ENCODE measurements at regions not wholly inside any gene's neighbourhood (a gene's known extent, or its start where the extent isn't known, plus 50 kb on each side); places are given as distances from the start of the nearest gene placed in this dataset.
"Not testable (repeated sequence)": the region's sequence is repeated elsewhere in the genome, so short reads cannot be mapped to it uniquely, and the experiment has no call there.

DNA sequence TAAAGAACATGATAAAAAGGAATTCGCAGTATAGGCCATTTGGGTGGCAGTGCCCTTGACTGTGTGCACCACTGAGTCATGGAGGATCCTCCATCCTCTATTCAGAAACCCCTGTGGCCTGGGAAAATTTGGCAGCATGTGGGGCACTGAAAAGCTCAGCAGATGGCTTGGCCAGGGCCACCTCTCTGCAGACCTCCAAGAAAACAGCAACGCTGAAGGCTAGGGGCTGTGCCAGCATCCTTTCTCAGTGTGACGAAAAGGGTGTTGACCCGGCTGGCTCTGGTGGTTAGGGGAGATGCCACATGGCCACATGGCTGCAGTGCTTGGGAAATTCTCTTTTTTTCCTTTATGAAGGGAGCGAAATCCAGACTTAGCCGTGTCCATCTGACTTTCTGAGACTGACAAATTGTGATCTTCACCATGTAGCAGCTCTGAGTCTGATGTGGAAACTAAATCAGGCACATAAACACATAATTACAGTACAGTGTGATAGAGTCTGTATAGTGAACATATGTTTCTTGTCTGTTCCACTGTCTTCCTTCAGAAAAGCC, 178.0 kb downstream of the KCTD12 start:
- DNase-seq: no peak

GRCh38 chr13:76707360-76707759, 178.8 kb downstream of the KCTD12 start:
- DNase-seq: no peak

GRCh38 chr13:76703621-76704288, 182.4 kb downstream of the KCTD12 start:
- no peak for DNase-seq

GRCh38 chr13:76703216-76703615, 183.0 kb downstream of the KCTD12 start:
- DNase-seq: no peak

- DNase-seq: no peak
Measured at GRCh38 chr13:76697288-76697687, 188.9 kb downstream of the KCTD12 start.

- no peak for DNase-seq
Measured at GRCh38 chr13:76696370-76696769, 189.8 kb downstream of the KCTD12 start.

DNA sequence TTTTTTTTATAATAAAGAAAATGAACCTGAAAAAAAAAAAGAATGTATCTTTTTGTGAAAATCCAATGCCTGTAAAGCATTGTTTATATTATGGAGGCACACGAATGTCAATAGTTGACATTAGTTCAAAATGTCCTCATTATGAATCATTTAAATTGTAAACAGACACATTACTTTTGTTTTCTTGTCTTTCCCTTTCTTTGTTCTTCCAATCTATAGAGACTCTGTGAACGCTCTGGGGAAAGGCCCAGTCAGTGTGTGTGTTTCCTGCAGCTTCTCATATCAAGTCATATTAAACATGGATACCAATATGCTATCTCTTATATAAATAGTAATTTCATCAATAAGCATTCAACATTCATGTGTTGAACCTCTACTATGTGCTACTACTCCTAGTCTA, 193.1 kb downstream of the KCTD12 start:
- DNase-seq: no peak

DNA sequence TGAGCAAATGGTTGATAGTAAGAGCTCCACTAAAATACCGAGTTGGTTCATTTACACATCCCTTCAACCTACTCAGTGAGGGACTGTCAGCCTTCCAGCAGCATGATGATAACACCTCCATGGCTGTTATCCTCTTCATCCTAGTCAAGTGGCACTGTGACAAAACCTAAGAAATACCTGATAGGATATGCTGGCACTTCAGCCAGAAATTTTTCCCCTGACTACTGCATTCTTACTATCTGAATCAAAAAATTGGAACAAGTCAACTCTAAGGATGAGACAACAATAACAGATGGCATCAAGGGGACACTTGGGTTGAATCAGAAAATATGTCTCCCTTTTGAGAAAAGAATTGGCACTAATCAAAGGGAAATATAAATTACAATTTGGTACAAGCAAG, 193.9 kb downstream of the KCTD12 start:
- DNase-seq: no peak

GRCh38 chr13:76690611-76691010, 195.6 kb downstream of the KCTD12 start:
- DNase-seq: no peak

DNA sequence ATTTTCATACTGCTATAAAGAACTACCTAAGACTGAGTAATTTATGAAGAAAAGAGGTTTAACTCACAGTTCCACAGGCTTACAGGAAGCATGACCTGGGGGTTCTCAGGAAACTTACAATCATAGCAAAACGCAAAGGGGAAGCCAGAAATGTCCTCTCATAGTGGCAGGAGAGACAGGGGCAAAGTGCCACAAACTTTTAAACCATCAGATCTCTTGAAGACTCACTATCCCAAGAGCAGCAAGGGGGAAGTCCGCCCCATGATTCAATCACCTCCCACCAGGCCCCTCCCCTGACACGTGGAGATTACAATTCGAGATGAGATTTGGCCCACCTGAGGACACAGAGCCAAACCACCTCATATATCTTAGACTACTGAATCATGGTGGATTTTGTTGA, 198.7 kb downstream of the KCTD12 start:
- DNase-seq: no peak

DNA sequence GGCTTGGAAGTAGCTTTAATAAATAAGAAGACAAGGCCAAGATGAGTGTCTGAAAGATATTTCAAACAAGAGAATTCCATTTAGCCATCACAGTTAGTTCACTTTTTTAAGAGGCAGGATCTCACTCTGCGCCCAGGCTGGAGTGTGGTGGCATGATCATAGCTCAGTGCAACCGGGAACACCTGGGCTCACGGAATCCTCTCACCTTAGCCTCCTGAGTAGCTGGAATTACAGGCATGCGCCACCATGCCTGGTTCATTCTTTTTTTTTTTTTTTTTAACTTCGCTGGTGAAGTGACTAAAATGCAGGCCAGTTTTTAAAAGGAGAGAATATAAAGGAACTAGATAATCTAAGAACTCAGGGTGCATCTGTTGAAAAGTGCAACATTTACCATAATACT, 200.3 kb downstream of the KCTD12 start:
- no peak for DNase-seq

DNA sequence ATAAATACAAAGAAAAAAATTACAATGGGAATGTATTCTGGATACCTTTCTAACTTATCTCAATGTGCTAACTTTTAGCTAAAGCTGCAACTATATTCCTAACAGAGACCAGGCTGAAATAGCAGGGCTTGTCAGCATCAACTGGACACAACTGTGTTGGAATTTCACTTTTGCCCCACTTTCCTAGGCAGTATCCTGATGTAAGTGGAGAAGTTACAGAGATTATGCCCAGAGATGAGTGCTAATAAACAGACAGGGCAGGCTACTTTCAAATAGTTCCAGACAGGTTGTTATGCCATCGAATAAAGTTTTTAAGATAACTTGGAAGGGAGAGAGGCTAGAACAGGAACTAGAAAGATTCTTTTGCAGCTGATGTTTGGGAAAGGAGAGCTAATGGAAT, 201.9 kb downstream of the KCTD12 start:
- DNase-seq: no peak

DNA sequence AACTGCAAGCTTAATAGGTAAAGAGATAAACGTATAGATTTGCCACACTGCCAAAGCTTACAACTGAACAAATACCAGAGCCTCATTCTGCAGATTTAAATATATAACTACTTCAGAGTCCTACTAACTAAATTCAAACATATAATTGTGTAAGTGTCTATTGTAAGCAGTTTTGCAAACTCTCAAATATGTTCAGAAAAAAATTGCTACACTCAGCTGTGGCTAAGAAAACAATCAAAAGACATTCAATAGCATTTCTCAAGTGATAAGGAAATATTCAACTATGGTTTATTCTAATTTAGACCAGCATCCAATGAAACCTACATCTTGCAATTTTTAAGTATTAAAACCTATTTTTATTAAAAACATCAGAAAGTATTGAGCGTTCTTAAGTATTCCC, 202.4 kb downstream of the KCTD12 start:
- no peak for DNase-seq

GRCh38 chr13:76683168-76683567, 203.0 kb downstream of the KCTD12 start:
- DNase-seq: no peak

DNA sequence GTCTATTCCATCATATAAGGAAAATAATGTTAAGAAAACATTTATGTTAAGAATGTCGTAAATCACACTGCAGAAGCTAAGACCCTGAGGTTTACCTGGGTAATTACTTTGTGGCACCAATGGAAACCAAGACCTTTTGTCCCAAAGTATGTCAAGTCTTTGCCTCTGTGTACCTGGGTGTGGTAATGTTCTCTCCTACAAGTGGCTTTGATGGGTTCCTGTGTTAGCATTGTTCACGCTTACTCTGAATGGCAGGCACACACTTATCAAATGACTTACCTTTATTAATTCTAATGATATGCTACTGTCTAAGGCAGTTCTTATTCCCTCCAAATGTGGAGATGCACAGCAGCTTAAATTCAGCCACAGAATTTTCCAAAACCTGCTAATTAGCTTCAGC, 206.1 kb downstream of the KCTD12 start:
- no peak for DNase-seq

DNA sequence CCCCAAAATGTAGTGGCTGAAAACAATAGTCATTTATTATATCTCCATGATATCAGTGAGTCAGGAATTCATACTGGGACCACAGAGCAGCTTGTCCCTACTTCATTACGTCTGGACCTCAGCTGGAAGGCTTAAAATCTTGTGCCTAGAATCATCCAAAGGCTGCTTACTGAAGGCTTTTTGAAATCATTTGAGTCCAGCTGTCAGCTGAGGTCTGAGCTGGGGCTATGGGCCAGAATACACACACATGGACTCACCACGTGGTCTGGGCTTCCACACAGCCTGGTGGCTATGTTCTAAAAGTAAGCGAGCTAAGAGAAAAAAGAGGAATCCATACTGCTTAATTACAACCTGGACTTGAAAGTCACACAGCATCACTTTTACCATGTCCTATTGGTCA, 209.2 kb downstream of the KCTD12 start:
- DNase-seq: no peak

- DNase-seq: no peak
Measured at GRCh38 chr13:76672420-76672819, 213.8 kb downstream of the KCTD12 start.

DNA sequence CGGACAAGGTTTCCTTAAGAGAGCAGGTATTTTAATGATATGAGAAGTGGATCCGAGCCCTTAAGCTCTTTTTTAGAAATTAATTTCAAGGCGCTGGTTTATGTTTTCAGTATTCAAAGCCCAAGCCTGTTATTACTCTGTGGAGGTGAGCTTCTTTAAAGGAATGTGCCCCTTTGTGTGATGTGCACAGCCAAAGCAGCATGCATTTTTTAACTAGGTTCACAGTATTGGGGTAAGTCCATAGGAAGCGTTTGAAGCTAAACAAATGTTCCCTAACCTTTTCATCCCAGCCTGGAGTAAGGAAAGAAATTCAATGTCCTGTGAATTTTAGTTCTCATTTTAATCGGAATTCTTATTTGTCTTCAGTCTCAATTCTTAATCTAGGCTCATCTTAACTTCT, 217.5 kb downstream of the KCTD12 start:
- no peak for DNase-seq

DNA sequence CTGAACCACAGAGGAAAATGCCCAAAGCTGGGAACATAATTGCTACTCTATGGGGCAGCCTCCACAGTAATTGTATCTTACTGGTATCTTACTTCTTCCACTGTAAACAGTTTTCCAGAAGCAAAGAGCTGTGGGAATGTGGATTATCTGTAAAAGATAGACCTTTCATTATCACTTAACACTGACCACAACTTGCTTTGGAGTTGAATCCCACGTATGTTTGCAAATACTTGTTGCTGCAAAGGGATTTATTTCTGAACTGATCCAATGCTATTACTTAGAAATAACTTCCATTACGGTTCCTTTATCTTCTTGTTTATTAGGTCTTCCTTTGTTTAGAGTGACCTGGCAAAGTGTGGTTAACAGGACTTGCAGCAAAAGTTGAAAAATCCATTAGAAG, 218.1 kb downstream of the KCTD12 start:
- DNase-seq: no peak

GRCh38 chr13:76667551-76667950, 218.7 kb downstream of the KCTD12 start:
- DNase-seq: no peak

- DNase-seq: no peak
Measured at GRCh38 chr13:76663592-76664335, 222.4 kb downstream of the KCTD12 start.

- DNase-seq: not testable (repeated sequence)
Measured at GRCh38 chr13:76659074-76659473, 227.1 kb downstream of the KCTD12 start.

DNA sequence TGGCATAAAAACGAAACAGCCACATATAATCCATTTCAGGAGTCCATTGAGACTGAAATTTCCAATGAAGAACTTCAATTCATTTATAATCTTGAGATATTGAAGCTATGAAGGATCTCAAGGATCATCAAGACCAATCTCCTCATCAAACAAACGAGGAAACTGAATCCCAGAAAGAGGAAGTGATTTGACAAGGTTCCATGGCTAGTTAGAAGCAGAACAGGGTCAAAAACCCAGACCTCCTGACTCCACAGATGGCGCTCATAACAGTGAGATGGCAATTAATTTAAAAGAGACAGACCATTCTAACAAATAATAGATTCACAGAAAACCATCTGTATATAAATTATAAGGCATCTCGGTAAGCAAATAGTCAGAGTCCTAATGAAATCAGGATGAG, 229.7 kb downstream of the KCTD12 start:
- no peak for DNase-seq

DNA sequence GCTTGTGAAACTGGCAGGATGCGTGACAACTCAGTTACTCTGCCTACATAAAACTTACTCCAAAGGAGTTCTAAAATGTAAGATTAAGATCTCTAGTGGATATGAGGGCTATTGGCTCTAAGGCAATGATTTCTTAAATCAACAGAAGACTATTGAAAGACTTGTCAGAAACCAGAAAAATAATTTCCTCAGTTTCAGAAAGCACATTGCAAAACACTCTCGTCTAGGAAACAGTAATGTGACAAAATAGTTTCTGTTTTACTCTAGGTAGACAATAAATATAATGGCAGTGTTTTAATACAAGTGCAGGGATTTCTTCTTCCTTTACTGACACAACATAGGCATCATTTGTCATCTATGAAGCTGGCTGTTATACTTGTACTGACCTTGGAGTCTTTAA, 230.1 kb downstream of the KCTD12 start:
- DNase-seq: no peak

DNA sequence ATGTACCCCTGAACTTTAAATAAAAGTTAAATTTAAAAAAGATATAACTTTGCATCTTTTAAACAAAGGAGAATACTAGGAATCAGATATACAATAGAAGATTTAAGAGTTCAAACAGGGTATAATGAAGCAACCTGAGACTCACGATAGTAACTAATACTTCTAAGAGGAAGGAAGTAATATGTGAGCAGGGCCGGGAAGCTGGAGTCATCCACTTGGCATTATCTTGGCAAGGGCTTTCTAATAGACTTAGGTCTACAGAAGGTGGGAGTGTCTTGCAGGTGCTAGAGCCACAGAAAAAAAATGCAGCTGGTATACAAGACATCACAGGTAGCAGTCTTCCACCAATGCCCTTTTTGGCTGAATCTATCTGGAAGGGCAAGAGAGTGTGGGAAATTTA, 231.9 kb downstream of the KCTD12 start:
- DNase-seq: no peak
